Lung (tissue), 11 donors: ENCODE measurements at regions not wholly inside any gene's neighbourhood (a gene's known extent, or its start where the extent isn't known, plus 50 kb on each side); places are given as distances from the start of the nearest gene placed in this dataset.

Experiments used
- ATAC-seq: fragments of 200-7000 bp; cut with Tn5 transposase; one replicate; pipeline ENCODE4 v1.9.1; 2020; ENCODE audit warnings: moderate number of reproducible peaks; ENCODE audit not compliant: insufficient read depth, low FRiP score
- DNase-seq, 3 donors: peaks; one replicate each; pipeline ENCODE4 v3.0.0-alpha.2; 2013 to 2017
- H3K27ac ChIP-seq, 2 donors: one replicate each; pipeline ENCODE4 v1.5.1; 2013; ENCODE audit warnings: mild to moderate bottlenecking in 2 of 2, moderate library complexity in 2 of 2, control low read depth in 1 of 2, inconsistent platforms in 1 of 2, low read depth in 1 of 2, low read length in 1 of 2
- H3K27me3 ChIP-seq, 3 donors: one replicate each; pipeline ENCODE4 v1.5.1; 2013; ENCODE audit warnings: low read length in 2 of 3; ENCODE audit not compliant: control insufficient read depth in 3 of 3, insufficient read depth in 3 of 3
- H3K36me3 ChIP-seq, 4 donors: one replicate each; pipeline ENCODE4 v1.5.1; 2013; ENCODE audit warnings: low read length in 4 of 4, mild to moderate bottlenecking in 1 of 4, moderate library complexity in 1 of 4; ENCODE audit not compliant: control insufficient read depth in 4 of 4, insufficient read depth in 4 of 4
- H3K4me1 ChIP-seq, 5 donors: one replicate each; pipeline ENCODE4 v1.5.1; 2013; ENCODE audit warnings: low read length in 5 of 5, mild to moderate bottlenecking in 2 of 5, moderate library complexity in 1 of 5; ENCODE audit not compliant: control insufficient read depth in 5 of 5, insufficient read depth in 5 of 5
- H3K4me3 ChIP-seq: one replicate; pipeline ENCODE4 v1.5.1; 2013; ENCODE audit warnings: mild to moderate bottlenecking, control low read depth, moderate library complexity
- H3K9ac ChIP-seq, 2 donors: one replicate each; pipeline ENCODE4 v1.5.1; 2013; ENCODE audit warnings: low read length in 2 of 2, control low read depth in 1 of 2; ENCODE audit not compliant: insufficient read depth in 1 of 2
- H3K9me3 ChIP-seq, 4 donors: one replicate each; pipeline ENCODE4 v1.5.1; 2013; ENCODE audit warnings: low read length in 3 of 4, mild to moderate bottlenecking in 1 of 4, moderate library complexity in 1 of 4; ENCODE audit not compliant: control insufficient read depth in 4 of 4, insufficient read depth in 3 of 4
- WGBS, 2 donors: extraction: QIAGEN DNeasy Blood & Tissue Kit; methylation state at CpG; one replicate each; pipeline ENCODE4 v1.1.7; 2013; 5-methylcytosine and 5-hydroxymethylcytosine counted together
- TF ChIP-seq, protein P1 (sequence below): IDR thresholded peaks from 2 replicates; pipeline ENCODE4 v1.5.1; 2012; ENCODE audit warnings: mild to moderate bottlenecking; ENCODE audit errors: control extremely low read depth, extremely low read depth
- donor health status: control.
- donor health status: control.
- donor health status: Bipolar disorder and iron deficiency.
- donor health status: healthy.
- donor health status: DM: yes; HTN: yes; CAD: no.

DNA sequence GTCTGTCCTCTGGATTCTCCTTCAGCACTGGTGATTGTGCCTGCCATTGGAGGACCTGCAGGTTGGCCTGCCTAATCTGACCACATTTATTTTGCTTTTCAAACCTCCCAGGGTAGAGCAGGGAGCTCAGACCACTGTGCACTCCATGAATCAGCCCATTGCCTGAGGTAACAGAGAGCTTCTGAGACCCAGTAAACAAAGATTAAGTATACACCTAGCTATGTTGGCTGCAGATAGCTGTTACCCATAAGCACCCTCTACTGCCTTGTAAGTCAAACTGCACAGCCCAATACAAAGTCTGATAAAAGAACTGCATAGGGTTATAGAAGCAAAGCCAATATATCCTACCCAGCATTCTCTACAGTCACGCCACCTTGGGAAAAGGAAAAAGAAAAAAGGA, 338.7 kb downstream of the HTR1B start:
- Histone ChIP-seq H3K27ac (no peak overlapping the region), H3K4me1 (no peaks in the 10 kb centered on the region), H3K9me3 (no peaks in the 10 kb centered on the region), H3K36me3 (no peaks in the 10 kb centered on the region), H3K4me3 (no peak overlapping the region), H3K9ac (no peak overlapping the region), H3K27me3 (no peaks in the 10 kb centered on the region)
- TF ChIP-seq, protein P1, sequence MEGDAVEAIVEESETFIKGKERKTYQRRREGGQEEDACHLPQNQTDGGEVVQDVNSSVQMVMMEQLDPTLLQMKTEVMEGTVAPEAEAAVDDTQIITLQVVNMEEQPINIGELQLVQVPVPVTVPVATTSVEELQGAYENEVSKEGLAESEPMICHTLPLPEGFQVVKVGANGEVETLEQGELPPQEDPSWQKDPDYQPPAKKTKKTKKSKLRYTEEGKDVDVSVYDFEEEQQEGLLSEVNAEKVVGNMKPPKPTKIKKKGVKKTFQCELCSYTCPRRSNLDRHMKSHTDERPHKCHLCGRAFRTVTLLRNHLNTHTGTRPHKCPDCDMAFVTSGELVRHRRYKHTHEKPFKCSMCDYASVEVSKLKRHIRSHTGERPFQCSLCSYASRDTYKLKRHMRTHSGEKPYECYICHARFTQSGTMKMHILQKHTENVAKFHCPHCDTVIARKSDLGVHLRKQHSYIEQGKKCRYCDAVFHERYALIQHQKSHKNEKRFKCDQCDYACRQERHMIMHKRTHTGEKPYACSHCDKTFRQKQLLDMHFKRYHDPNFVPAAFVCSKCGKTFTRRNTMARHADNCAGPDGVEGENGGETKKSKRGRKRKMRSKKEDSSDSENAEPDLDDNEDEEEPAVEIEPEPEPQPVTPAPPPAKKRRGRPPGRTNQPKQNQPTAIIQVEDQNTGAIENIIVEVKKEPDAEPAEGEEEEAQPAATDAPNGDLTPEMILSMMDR = no peak
- ATAC-seq (no peak), DNase-seq (no peak)
- WGBS, 2 donors = 93 to 95% methylated on average over 1 of the region's 1 CpG

DNA sequence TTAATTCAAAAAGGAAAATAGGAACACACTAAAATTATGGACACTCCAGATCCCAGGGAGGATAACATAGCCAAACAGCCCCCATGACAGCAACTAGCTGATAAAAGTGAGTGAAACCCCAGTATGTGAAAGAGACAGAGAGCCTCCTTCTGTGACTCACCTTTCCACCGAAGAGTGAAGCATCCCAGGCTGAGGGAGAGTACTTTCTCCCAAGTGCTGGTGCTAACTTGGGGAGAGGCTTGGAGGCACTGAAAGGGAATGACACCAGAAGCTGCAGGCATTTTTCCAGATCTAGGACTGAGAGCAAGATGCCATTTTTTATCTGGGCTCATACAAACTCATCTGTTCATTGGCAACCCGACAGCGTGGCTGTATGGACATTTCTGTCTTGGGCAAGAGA, 339.8 kb downstream of the HTR1B start:
- DNase-seq = no peak

DNA sequence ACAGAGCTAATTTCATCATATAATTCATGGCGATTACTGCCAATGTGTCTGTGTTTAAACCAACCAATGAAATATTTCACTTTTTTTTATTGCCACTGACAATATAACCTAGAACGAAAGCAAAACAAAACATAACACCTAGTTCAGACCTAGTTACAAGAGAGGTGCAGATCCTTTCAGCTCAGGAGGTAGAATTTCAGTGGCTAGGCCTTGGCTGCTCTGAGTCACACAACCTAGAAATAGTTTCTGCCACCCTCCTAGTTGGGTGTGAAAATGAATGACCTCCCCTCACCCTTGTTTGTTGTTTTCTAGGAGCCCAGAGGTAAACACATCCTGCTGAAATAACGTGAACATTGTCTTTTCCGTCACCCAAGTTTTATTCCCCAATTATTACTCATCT, 356.3 kb downstream of the HTR1B start:
- H3K4me3 ChIP-seq = no peak overlapping the region
- peaks cover 0 to 1% (median 0%) of the 10 kb centered on the region in 4 donors for H3K9me3 ChIP-seq
- H3K36me3 ChIP-seq = no peaks in the 10 kb centered on the region
- no peak overlapping the region for H3K27ac ChIP-seq
- DNase-seq (no peak), ATAC-seq (no peak)
- H3K9ac ChIP-seq = no peak overlapping the region
- TF ChIP-seq, protein P1 = no peak
- WGBS, 2 donors = 75 to 77% methylated on average over 4 of the region's 4 CpGs
- no peaks in the 10 kb centered on the region for H3K27me3 ChIP-seq
- no peaks in the 10 kb centered on the region for H3K4me1 ChIP-seq

More for the DNA sequence above, 339.8 kb downstream of the HTR1B start:
- 84 to 91% methylated on average over 3 of the region's 3 CpGs for WGBS, 2 donors
- Histone ChIP-seq H3K9me3 (no peaks in the 10 kb centered on the region), H3K4me3 (no peak overlapping the region), H3K27me3 (no peaks in the 10 kb centered on the region), H3K27ac (no peak overlapping the region), H3K36me3 (no peaks in the 10 kb centered on the region), H3K9ac (no peak overlapping the region), H3K4me1 (no peaks in the 10 kb centered on the region)
- ATAC-seq = no peak
- TF ChIP-seq, protein P1 = no peak

DNA sequence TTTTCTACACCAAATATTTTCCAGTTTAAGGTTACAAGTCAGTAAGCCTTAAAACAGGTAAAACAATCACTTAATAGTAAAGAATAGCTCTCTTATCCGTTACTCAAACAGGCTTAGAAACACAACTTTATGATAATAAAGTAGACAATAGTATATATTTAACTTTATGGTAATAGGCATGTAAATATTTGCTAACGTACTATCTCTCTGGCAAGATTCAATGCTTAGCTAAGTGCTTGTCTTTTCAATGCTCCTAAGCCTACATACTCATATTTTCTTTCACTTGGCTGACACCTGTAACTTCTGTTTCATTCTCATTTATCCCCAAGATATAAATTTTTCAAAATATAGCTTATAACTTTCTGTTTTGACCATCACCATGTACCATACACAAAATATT, 358.2 kb downstream of the HTR1B start:
- ATAC-seq = no peak
- no peak for DNase-seq
- Histone ChIP-seq H3K36me3 (no peaks in the 10 kb centered on the region), H3K9ac (no peak overlapping the region), H3K4me1 (no peaks in the 10 kb centered on the region), H3K9me3 (no peaks in the 10 kb centered on the region), H3K27ac (no peak overlapping the region), H3K4me3 (no peak overlapping the region), H3K27me3 (no peaks in the 10 kb centered on the region)
- 53 to 75% methylated on average over 2 of the region's 2 CpGs for WGBS, 2 donors
- TF ChIP-seq, protein P1 = no peak
